HG02642 (cell line): ENCODE measurements at regions not wholly inside any gene's neighbourhood (a gene's known extent, or its start where the extent isn't known, plus 50 kb on each side); places are given as distances from the start of the nearest gene placed in this dataset.

Source experiments
- ATAC-seq: cut with Tn5 transposase; IDR thresholded peaks from one replicate; pipeline ENCODE4 v1.9.1; 2021; ENCODE audit warnings: mild to moderate bottlenecking; ENCODE audit not compliant: unreplicated experiment, poor library complexity

- no peak for ATAC-seq
These were observed 492.8 kb upstream of the MDFIC2 start for GRCh38 chr3:70805061-70805889.

- no peak for ATAC-seq
These were observed 491.5 kb upstream of the MDFIC2 start for GRCh38 chr3:70803891-70804290.

DNA sequence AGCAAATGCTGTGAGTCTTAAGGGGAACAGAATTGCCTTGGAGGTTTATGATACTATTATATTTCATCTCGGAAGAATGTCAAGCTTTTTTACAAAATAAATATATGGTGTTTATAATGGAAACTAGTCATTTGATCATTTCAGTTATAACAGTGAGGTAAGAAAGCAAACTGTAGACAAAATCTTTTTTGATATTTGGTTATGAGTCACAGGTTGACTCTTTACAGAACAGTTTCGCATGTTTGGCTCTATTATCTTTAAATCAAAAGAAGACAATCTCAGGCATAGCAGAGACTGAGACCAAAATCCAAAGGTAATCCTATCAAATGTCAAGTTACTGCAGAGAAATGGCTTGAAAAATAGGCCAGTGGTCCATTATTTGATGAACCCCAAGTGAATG, 490.9 kb upstream of the MDFIC2 start:
- ATAC-seq: no peak

DNA sequence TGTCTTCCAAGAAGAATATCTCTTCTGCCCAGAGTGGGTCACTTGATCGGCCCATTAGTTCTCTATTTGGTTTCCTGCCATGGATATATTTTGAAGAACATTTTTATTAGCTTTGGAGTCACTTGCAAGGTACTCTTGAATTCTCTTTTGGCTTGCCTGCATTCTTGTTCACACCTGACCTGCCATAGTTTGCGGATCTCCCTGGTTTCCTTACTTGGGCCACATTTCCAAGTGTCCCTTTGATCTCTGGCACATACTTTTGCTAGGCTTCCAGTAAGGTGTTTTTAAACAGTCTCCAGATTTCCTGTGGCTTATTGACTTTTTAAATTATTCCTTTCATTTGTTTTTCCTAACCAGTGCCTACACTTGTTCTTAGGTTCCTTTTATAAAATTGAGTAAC, 488.5 kb upstream of the MDFIC2 start:
- ATAC-seq: no peak

- ATAC-seq: no peak
These were observed 477.4 kb upstream of the MDFIC2 start for GRCh38 chr3:70789878-70790277.

GRCh38 chr3:70780790-70781189, 468.4 kb upstream of the MDFIC2 start:
- ATAC-seq: no peak

DNA sequence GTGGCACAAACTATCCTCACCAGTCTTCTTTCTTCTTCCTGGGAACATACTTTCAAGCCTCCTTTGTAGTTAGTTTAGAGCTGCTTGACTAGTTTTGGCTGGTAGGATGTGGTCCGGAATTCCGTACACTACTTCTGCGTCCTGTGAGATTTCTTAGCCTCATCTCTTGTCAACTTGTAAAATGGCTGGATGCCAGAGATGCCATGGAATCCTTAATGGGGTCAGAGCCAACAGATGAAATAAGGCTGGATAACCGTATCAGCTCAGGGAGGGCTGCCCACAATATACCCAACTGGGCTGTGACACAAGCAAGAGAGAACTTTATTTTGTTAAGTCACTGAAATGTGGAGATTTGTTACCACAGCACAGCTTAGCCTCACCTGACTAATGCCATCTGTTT, 466.9 kb upstream of the MDFIC2 start:
- ATAC-seq: no peak

GRCh38 chr3:70776081-70776480, 463.6 kb upstream of the MDFIC2 start:
- ATAC-seq: no peak

DNA sequence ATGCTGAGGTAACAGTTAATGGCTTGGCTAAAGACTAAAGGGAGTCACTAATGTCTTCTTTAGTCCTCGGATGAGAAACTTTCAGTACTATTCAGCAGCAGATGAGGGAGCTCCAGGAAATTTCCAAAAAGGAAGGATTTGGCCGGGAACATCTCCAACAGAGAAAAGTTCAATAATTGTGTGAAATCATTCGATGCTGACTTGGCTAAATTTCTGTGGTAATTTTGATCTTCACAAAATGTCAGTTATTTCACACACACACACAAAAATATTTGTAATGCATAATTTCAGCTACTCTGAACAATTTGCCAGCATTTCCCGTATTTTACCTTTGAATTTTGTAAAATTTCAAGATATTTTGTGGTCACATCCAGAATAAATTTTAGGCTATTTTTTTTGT, 462.8 kb upstream of the MDFIC2 start:
- no peak for ATAC-seq

- no peak for ATAC-seq
These were observed 462.2 kb upstream of the MDFIC2 start for GRCh38 chr3:70774641-70775040.

- ATAC-seq: no peak
These were observed 459.1 kb upstream of the MDFIC2 start for GRCh38 chr3:70771426-70772147.

DNA sequence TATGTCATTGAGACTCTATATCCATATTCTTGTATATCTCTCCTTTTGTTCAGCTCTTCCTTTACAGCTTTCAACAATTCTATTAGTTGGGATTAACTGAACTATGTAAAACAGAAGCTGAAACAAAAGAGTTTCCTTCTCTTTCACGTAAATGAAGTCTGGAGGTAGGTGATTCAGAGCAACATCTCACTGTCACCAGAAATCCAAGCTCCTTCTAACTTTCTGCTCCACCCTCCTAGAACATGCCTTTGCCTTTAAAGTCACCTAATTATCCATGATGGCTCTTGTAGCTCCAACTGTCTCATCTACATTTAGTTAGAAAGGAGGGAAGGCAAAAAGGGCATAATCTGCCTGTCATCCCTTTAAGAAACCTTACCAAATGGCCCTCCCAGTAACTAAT, 458.2 kb upstream of the MDFIC2 start:
- no peak for ATAC-seq

GRCh38 chr3:70766301-70766700, 453.9 kb upstream of the MDFIC2 start:
- ATAC-seq: no peak

DNA sequence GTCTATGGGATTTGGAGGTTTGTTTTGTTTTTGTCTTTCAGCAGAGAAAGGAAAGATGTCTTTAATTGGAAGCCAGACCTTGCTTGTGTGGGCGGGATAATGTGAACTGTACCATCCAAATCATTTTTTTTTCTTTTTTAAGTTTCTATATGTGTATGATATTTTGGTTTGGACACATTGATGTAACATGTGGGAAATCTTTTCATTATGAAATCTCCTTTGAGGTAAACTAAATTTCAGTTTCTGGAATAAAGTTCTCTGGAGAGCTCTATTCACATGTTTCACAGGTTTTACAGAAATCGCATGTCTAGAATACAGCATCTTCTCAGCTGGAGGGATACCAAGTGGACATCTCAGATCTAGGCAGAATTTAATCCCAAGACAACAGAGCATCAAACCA, 451.5 kb upstream of the MDFIC2 start:
- no peak for ATAC-seq

DNA sequence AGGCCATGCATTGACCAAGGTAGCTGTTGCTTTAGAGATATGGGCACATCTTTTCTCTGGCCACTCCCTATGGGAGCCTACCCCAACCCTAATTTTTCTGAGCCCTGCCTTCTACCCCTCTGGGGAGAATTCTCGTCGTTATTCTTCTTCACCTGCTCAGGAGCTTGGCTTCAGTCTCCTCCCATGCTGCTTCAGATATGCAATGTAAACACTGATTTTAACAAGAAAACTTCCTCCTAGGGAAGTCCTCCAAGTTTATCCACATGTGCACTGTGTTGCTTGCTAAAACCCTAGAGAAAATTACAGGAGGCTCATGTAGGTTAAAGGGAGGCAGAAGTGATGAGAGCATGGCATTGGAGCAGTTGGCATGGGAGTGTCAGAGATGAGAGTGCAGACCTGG, 445.2 kb upstream of the MDFIC2 start:
- ATAC-seq: no peak

- no peak for ATAC-seq
These were observed 443.1 kb upstream of the MDFIC2 start for GRCh38 chr3:70755526-70755925.

GRCh38 chr3:70754314-70754713, 441.9 kb upstream of the MDFIC2 start:
- ATAC-seq: no peak

DNA sequence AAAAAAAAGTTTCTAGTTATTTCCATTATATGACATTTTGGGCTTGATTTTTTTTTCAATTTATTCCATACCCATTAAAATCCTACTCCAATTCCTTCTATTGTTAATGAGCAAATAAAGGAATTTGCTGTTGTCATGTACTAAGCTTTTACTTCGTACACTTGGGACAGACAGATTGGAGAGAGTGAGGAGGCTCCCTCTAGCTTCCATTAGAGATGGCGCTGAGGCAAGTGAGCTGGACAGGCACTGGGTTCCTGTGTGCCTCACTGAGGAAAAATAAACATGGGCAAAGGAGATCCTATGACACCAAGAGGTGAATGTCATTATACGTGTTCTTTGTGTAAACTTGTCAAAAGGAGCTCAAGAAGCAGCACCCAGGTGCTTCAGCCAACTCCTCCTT, 441.1 kb upstream of the MDFIC2 start:
- ATAC-seq: no peak

- no peak for ATAC-seq
These were observed 439.6 kb upstream of the MDFIC2 start for GRCh38 chr3:70752051-70752450.

DNA sequence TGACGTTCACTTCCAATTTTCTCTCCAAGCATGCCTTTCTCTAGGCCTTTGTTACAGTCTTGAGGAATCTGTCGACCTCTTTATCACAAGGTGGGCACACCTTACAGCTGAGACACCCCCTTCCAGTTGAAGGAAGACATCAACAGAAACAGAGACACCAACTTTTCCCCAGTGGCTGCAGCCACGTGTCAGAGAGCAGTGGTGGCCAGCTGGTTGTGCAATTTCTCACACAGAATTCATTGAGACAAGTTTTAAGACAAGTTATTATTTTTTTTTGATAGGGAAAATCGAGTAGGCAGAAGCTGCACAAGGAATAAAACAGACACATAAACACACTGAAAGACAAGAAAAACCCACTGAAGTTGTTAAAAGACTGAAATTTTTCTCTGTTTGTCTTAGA, 436.7 kb upstream of the MDFIC2 start:
- no peak for ATAC-seq

- no peak for ATAC-seq
These were observed 436.2 kb upstream of the MDFIC2 start for GRCh38 chr3:70748593-70748992.

- no peak for ATAC-seq
These were observed 435.4 kb upstream of the MDFIC2 start for GRCh38 chr3:70747847-70748246.
